VCaP (cell line): ENCODE measurements at regions not wholly inside any gene's neighbourhood (a gene's known extent, or its start where the extent isn't known, plus 50 kb on each side); places are given as distances from the start of the nearest gene placed in this dataset.

ENCODE experiments used
- H3K27ac ChIP-seq: fragments of 450-650 bp; 2 replicates; pipeline ENCODE4 v1.5.1; 2017
- TF ChIP-seq, protein P1 (sequence below): fragments of 450-650 bp; conservative IDR thresholded peaks from 2 replicates; pipeline ENCODE4 v1.5.1; 2017; ENCODE audit warnings: mild to moderate bottlenecking, moderate library complexity

DNA sequence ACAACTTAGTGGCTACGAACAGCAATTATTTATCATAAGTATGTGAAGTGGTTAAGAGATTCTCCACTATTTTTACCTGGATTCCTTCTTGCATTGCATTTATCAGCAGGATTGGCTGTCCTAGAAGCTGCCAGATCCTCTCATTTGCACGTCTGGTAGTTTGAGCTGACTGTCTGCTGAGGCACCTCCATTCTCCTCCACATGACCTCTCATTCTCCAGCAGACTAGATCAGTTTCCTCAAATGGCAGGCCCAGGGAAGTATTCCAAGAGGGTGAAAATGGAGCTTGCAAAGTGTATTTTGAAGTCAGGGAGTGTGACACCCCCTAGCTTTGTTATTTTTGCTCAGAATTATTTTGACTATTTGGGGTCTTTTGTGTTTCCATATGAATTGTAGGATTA, 870.1 kb downstream of the CDH11 start:
- no peak overlapping the region for H3K27ac ChIP-seq
- TF ChIP-seq, protein P1, sequence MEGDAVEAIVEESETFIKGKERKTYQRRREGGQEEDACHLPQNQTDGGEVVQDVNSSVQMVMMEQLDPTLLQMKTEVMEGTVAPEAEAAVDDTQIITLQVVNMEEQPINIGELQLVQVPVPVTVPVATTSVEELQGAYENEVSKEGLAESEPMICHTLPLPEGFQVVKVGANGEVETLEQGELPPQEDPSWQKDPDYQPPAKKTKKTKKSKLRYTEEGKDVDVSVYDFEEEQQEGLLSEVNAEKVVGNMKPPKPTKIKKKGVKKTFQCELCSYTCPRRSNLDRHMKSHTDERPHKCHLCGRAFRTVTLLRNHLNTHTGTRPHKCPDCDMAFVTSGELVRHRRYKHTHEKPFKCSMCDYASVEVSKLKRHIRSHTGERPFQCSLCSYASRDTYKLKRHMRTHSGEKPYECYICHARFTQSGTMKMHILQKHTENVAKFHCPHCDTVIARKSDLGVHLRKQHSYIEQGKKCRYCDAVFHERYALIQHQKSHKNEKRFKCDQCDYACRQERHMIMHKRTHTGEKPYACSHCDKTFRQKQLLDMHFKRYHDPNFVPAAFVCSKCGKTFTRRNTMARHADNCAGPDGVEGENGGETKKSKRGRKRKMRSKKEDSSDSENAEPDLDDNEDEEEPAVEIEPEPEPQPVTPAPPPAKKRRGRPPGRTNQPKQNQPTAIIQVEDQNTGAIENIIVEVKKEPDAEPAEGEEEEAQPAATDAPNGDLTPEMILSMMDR: no peak

DNA sequence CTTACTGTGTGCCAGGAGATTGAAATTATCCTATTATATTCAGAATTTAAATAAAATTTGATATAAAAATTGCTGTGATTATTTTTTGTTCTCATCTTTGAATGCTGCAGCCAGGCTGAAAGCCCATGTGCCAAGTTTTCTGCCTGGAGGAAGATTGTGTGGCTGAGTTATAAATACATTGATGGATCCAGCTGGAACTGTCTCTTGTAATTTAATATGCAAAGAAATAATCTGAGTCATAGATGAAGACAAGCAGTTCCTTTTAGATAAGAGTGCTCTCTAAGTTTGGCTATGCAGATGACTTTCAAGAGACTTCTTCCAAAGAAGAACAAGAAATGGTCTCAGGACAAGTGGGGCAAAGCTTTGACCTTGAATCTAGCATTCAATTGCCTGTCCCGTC, 871.0 kb downstream of the CDH11 start:
- H3K27ac ChIP-seq: no peak overlapping the region

DNA sequence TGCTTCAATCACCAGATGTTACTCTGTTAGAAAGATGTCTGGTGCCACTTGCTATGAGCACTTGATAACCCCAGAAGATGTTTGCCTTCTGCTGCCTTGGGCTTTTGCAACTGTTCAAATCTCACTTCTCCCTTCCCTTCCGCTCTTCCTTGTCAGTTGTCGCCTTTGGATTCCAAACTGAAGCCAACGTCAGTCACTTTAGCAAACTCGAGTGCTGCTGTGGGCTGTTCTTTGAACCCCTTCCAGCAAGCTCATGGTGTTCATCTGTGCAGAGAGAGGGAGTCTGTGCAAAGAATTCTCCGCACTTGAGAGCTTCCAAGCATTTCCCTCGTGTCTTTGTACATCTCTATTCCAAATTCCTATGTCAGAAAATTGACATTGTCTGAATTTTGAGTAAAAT, 879.4 kb downstream of the CDH11 start:
- TF ChIP-seq, protein P1: no peak
- H3K27ac ChIP-seq: no peak overlapping the region

More for the DNA sequence above, 871.0 kb downstream of the CDH11 start:
- TF ChIP-seq, protein P1: no peak

DNA sequence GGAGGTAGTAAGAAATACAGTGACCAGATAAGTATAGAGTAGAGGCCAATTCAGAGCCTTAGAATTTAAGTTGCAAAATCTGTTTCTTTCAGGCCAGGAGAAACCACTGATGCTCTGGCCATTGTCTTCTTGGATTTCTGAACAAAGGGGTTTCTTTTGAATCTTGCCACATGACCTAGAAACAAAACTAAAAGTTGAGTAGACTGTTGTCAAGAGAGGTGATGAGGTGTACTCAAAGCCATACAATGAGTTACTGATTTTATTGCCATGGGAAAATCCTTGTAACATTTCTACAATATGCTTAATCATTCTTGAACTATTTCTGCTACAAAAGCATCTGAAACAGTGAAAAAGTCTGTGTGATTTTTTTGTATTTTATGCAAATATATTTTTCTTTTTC, 881.3 kb downstream of the CDH11 start:
- TF ChIP-seq, protein P1: no peak
- H3K27ac ChIP-seq: no peak overlapping the region

DNA sequence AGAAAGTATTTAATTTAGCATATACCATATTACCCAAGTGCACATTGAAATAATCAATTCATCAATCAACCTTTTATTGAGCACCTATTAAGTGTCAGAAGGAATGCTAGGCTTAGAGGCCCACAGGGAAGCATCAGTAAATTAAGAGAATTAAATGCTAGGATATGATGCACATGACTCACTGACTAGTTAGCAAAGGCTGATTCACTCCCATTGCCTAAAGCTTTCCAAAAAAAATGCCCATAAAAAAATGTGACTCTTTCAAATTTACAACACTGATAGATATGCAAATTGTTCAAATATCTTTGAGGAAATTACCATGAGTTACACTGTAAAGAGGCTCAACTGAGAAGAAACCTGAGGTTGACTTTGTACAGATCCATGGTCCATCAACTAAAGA, 883.3 kb downstream of the CDH11 start:
- H3K27ac ChIP-seq: no peak overlapping the region
- TF ChIP-seq, protein P1: no peak

DNA sequence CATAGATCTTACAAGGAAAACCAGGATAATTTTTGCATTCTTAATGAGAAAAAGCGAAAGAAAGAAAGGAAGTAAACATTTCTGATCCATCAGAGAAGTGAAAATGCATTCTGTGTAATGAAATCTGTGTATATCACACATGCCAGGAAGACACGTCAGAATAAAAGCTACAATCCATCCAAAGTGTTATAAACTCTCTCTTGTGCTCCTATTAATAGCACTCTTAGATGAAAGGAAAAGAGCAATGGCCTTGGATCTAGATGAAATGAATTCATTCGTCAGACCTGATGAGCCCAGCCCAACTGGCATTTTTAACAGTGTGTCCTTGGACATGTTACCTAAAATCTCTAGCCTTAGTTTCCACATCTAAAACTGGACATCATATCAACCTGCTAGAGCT, 885.5 kb downstream of the CDH11 start:
- H3K27ac ChIP-seq: no peak overlapping the region
- TF ChIP-seq, protein P1: no peak

DNA sequence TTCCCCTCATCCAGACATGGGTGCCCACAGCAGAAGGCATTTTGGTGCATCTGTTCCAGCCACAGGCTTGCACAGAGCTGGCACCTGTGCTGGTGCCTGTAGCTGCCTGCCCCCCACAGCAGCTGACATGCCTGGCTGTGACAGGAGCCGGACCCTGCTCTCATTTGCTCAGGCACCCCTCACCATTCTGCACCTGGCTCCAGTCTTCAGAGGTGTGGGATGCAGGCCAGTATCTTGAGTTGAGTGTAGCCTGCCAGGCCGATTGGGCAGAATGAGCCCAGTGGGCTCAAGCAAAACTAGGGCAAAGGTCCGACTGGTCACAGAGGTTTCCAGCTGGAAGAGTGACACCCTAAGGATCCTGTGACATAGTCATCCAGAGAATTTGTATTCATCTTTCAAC, 887.7 kb downstream of the CDH11 start:
- H3K27ac ChIP-seq: no peak overlapping the region
- TF ChIP-seq, protein P1: no peak

DNA sequence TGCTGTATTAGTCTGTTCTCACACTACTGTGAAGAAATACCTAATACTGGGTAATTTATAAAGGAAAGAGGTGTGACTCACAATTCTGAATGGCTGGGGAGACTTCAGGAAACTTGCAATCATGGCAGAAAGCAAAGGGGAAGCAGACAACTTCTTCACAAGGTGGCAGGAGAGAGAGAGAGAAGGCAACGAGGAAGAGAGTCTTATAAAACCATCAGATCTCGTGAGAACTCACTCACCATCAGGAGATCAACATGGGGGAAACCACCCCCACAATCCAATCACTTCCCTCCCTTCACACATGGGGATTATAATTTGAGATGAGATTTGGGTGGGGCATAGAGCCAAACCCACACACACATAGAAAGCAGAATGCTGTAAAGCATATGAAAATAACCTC, 896.2 kb downstream of the CDH11 start:
- H3K27ac ChIP-seq: no peak overlapping the region
- TF ChIP-seq, protein P1: no peak
